T47D (cell line): ENCODE measurements at regions not wholly inside any gene's neighbourhood (a gene's known extent, or its start where the extent isn't known, plus 50 kb on each side); places are given as distances from the start of the nearest gene placed in this dataset.

ENCODE experiments used
- DNase-seq, 2 experiments: peaks; one replicate each; pipeline versions ENCODE4 v3.0.0 to v3.0.0-alpha.2; 2011 to 2012; ENCODE audit warnings: low read depth in 1 of 2, low spot score in 1 of 2
- JUND ChIP-seq: IDR thresholded peaks from 2 replicates; pipeline ENCODE4 v1.6.1; 2012; ENCODE audit warnings: low read depth
- in situ Hi-C: cut with HindIII; loops from 2 replicates; pipeline ENCODE4 v1.10.0; 2016; ENCODE audit warnings: low sequenced_read_pairs, low pct_unique_long_range_greater_than_20kb

GRCh38 chr9:13735181-13735580, 455.7 kb upstream of the MPDZ start:
- in situ Hi-C loops, result no loop called here
- no peak for DNase-seq
- no peak for TF ChIP-seq JUND

- TF ChIP-seq JUND, result no peak
- no peak for DNase-seq
- in situ Hi-C loops, result no loop called here
These were observed 455.1 kb upstream of the MPDZ start for GRCh38 chr9:13734601-13735000.

- TF ChIP-seq JUND, result no peak
- in situ Hi-C loops, result no loop called here
- DNase-seq, result no peak
These were observed 452.8 kb upstream of the MPDZ start for GRCh38 chr9:13732290-13732689.

- TF ChIP-seq JUND, result no peak
- in situ Hi-C loops, result no loop called here
- no peak for DNase-seq
These were observed 452.1 kb upstream of the MPDZ start for GRCh38 chr9:13731637-13732036.

DNA sequence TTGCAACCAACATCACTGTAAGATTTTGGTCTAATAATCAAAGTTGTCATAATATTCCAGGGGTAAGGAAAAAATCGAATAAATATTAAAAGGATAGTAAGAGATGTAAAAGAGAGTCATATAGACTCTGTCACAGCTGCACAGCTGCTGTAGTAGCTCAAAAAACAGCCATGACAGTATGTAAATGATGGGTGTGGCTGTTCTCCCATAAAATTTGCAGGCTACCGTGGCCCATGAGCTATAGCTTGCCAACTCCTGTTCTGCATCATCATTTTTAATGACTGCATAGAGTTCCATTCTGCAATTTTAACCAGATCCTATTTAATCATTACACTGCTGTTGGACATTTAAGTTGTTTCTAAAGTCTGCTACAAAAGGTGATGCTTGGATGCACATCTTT, 450.5 kb upstream of the MPDZ start:
- no peak for DNase-seq
- TF ChIP-seq JUND, result no peak
- in situ Hi-C loops, result no loop called here

- in situ Hi-C loops, result no loop called here
- DNase-seq, result no peak
- no peak for TF ChIP-seq JUND
These were observed 449.7 kb upstream of the MPDZ start for GRCh38 chr9:13728917-13729811.

- DNase-seq, result no peak
- TF ChIP-seq JUND, result no peak
- in situ Hi-C loops, result no loop called here
These were observed 448.6 kb upstream of the MPDZ start for GRCh38 chr9:13728131-13728530.

GRCh38 chr9:13726746-13727145, 447.3 kb upstream of the MPDZ start:
- no peak for DNase-seq
- no peak for TF ChIP-seq JUND
- in situ Hi-C loops, result no loop called here

DNA sequence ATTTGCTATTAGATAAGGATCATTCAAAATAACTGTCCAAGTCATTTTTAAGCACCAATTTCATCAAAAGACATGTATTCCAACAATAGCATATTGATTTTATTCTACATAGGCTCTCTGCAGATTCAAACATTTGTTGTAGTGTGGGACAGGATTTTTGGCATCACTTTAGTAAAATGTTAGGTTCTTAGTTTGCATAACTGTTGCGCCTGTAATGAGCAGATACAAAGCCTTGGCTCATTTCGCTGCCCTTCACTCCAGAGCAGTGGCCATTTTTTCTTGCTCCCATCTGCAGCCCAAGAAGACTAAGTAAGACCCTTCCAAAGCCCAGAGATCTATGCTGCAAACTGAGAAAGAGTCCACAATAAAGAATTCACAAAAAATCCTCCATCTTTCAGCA, 446.0 kb upstream of the MPDZ start:
- in situ Hi-C loops, result no loop called here
- DNase-seq, result no peak
- no peak for TF ChIP-seq JUND

GRCh38 chr9:13721481-13722235, 442.2 kb upstream of the MPDZ start:
- DNase-seq, result no peak
- TF ChIP-seq JUND, result no peak
- in situ Hi-C loops, result no loop called here

GRCh38 chr9:13719981-13720676, 440.6 kb upstream of the MPDZ start:
- DNase-seq, result no peak
- TF ChIP-seq JUND, result no peak
- in situ Hi-C loops, result no loop called here

- no peak for TF ChIP-seq JUND
- peak in 1 of 2 experiments; percentile 9 for DNase-seq
- in situ Hi-C loops, result no loop called here
These were observed 440.0 kb upstream of the MPDZ start for GRCh38 chr9:13719446-13719845.

DNA sequence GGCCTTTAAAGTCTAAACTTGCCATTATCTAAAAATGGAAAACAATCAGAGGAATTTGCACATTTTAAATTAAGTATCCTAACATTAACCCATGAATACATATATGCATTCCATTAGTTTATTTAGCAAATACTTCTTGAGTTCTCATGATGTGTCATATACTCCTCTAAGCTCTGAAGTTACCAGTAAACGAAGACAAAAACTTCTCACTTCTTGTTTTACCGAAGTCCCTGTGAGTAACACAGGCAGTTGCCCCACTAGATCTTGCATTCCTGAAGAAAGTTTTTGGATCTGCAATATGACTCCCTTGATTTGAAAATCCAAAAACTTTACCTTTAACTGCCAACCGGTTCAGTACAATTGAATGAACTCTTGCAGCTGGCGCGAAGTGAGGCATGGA, 439.0 kb upstream of the MPDZ start:
- in situ Hi-C loops, result no loop called here
- TF ChIP-seq JUND, result no peak
- DNase-seq, result peak in 1 of 2 experiments; percentile 6
